GM19043 (cell line): ENCODE measurements at regions not wholly inside any gene's neighbourhood (a gene's known extent, or its start where the extent isn't known, plus 50 kb on each side); places are given as distances from the start of the nearest gene placed in this dataset.

ENCODE experiments used
- ATAC-seq: cut with Tn5 transposase; IDR thresholded peaks from one replicate; pipeline ENCODE4 v1.9.1; 2021; ENCODE audit warnings: low read depth; ENCODE audit not compliant: unreplicated experiment

DNA sequence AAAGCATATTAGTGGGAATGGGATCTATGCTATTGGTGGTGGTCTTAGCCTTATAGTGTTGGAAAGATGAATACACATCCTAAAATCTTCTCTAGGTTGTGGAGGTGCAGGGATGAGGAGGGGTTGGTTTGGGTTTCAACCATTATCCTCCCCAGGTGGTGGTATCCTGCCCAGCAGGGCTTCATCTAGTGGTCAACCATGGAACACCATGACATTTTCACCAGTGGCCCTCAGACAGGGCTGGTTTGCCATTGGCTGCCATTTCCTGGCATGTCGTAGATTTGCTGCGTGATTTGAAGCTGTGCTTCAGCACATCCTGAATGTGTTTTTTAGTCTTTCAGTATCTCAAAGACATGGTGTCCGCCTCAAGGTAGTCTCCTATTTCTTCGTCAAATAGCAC lies 391.2 kb upstream of the HNRNPA3 start:
- no peak for ATAC-seq

DNA sequence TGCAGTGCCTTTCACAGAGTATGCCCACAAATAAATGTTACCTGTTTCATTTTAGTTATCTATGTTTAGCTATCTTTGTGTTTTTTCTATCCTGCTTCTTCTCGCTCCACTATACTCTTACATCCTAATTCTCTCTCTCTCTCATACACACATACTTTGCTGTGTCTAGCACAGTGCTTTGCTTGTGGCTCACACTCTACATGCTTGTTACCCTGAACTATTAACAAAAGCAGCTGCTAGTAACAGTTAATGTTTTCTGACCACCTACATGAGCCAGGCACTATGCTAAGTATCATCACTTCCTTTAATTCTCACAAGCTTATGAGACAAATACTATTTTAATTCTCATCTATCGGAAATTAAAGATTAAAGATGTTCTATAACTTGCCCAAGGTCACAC lies 390.5 kb upstream of the HNRNPA3 start:
- ATAC-seq, result no peak

DNA sequence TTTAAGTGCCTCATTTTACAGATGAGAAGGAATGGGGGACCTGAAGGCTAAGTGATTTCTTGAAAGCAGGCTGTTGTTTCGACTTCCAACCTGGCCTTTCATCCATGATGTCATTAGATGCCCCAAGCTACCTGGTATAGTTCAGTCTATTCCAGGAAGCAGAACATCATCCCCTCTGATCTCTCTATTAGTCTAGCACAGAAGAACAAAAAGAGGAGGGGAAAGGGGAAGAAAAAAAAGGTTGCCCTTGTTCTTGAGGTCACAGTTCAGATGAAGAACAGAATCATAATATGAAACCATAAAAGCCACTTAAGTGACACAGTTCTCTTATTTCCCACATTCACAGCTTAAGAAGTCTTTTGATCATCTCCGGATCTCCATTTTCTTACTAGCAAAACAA lies 386.2 kb upstream of the HNRNPA3 start:
- no peak for ATAC-seq

DNA sequence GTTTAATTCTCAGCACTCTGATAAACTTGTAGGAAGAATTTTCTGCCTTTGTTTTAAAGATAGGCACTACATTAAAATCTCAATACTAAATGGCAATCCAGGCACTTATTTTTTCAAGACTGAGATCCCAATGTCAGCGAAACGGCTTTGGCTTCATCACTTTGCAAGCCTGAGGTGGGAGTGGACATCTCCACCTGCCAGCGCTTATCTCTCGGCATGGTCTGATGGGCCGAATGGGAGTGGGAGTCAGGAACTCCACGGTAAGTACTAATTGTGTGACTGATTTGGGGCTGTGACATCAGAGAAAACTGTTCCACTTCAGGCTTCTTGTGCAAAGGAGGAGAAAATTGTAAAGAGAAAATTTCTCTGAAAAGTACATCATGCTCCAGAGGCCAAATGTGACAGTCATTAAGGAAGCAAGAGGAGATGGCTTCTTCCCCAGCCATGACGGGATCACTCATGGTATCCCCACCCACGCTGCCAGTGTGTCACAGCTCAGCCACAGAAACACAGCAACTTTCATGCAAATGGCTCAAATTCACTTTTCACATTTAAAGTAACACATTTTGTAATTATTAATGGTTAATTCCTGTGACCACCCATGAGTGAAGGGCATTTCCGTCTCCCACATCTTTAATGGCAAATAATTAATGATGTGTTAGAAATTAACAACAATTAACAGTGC lies 385.5 kb upstream of the HNRNPA3 start:
- no peak for ATAC-seq

DNA sequence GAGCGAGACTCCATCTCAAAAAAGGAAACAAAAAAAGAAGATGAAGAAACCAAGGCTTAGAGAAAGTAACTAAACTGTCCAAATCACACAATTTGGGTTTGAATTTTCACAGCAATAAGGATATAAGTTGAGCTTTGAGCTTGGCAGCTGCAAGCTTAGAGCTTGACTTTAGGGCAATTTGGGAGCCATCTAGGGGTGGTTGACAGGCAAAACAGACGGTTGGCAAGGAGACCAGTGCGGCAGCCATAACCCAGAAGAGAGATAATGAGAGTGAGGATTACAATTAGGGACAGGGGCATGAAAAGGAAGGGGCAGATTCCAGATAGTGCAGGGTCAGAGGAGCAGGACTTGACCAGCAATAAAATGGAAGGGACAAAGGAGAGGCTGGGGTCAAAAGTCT lies 382.2 kb upstream of the HNRNPA3 start:
- no peak for ATAC-seq

DNA sequence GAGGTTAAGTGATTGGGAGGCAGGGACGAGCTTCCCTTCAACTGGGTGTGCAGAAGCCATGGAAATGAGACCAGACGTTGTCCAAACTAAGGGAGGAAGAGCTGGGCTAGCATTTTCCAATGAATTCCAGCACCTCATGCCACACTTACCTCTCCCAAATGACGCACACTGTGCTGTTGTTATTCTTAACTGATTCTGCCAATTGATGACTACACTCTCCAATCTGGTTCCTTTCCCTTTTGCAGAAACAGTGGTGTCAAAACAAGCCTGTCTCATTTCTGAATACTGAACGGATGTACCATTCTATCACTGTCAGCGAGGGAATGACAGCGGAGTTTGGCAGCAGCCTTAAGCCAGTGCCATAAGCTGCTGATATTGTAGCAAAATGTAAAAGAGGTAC lies 380.5 kb upstream of the HNRNPA3 start:
- no peak for ATAC-seq

DNA sequence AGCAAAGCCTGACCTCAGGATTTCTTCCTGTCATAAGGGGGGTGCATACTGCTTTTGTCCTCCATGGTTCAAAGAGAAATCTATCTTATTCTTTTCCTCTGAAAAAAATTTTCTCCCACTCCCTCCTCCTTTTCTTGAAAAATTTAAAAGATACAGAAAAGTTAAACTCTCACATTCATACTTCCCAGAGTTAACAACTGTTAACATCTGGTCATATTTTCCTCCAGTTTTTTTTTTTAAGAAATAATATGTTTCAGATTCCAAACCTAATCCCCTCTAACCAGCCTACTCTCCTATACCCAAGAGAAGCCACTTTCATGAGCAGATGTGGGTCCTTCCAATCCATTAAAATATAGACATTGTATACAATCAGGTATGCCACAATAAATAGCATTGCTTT lies 378.9 kb upstream of the HNRNPA3 start:
- no peak for ATAC-seq

DNA sequence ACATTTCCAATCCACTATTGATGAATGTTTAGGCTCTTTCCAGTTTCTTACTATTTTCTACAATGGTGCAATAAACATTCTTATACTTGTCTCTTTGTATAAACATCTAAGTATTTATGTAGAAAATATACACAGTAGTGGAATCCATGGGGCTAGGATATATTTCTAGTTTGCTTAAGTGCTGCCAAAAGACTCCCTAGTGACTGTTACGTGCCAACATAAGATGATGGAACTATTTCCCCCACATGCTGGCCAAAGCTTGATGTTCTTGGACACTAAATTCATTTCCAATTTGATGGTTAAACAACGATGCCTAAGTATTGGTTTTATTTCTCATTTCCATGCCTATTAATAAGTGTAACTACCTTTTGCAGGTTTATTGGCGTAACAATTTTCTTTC lies 378.4 kb upstream of the HNRNPA3 start:
- ATAC-seq, result no peak

DNA sequence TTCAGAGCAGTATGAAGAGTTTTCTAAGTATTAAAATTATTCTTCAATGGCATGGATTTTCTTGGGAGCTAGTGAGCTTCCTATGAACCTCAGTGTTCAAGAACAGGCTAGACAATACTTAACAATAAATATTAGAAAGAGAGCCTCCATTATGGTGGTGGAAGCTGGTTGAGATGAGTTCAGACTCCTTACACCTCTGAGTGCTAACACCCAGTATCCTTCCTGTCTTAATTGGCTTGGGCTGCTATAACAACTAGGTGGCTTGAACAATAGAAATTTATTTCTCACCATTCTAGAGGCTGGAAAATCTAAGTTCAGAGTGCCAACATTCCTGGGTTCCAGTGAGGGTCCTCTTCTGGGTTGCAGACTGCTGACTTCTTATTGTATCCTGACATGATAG lies 369.4 kb upstream of the HNRNPA3 start:
- ATAC-seq, result no peak

DNA sequence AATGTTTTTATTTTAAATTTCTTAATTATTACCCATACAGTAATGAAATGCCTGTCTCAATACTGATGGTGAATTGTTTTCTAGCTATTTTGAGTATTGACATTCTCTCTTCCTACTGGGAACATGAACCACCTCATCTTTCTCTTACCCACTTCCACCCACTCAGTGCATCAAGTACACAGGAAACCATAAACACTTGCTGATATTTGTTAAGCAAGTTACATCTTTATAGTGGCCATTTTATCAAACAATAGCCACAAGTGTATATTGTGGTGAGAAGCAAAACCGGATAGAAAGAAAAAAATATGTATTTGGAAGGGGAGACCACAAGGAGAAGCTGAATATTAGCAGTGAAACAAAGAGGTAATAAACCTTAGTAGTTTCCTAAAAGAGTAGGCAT lies 368.1 kb upstream of the HNRNPA3 start:
- no peak for ATAC-seq

DNA sequence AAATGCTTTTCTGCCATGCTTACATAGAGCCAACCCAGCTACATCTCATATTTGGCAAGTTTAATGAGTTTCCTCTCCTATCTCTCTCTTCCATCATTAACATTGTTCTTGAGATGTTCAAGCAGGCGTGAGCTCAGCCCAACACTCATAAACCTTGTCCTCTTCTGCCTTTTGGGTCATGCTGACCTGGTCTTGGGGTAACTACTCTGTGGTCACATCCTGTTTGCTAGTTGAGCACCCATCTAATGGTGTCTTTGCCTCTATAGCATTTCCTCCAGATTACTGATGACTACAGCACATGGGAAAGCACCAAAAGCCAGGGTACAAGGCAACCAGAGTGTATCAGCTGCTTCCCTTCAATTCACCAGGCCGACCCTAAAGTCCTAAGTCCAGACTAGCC lies 366.9 kb upstream of the HNRNPA3 start:
- no peak for ATAC-seq

DNA sequence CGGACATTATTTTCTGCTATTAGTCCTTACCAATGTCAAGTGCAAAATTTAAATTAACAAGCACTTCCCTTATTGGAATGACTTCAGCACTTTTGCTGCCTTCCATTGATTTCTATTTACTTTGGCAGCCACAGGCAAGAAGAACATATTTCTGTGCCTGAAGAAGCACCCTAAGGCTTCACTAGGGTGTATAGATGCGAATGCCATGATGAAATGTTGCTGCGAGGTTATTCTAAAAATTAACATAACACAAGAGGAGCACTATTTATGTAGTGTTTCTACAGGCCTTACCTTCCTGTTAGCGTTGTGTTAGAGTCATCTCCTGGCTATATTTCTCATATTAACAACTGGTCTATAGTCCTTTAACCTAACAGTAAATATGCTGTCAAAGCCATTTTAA lies 365.0 kb upstream of the HNRNPA3 start:
- ATAC-seq, result no peak

DNA sequence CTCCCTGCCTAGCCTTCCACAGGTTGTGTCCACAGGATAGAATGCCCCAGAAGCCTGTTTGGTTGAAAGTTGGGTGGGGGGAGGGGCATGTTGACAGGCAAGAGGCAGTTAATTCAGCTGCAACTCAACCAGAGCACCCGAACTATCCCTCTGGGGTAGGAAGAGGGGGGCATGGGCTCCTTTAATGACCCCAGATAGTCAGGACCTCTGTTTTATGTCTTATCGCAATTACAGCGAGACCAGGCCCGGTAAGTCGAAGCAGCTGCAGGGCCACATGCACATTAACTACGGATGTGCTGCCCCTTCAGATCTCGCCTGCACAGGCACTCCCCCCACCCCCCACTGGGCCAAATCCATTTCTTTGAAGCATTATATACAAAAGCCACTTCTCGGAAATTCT lies 363.8 kb upstream of the HNRNPA3 start:
- no peak for ATAC-seq

DNA sequence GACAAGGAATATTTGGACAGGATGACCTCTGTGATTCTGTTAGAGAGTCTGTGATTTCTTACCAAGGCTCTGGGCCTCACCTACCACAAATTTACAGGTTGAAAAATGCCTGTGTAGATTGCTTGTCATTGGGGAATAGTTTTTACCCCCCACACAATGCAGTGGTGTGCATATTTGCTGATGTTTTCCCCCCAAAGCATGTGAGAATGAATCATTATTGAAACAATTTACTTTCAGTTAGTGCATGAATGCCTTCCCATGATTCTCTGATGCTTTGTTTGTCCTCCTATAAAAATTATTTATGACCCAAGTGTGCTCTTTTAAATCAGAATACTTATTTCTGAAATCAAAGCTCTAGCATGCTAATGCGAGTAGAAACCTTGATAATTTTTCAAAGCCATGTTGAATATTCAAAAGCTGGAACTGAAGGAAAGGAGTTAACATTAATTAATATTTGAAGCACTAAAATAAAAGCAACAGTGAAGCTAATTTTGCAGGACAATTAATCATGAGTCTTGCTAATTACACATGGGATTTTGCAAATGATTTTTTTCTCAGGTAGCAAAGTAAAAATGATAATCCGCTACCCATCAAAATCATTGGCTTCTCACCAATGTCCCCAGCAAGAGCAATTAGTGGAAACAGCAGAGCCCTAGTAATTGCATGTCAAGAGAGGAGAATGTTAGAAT lies 361.2 kb upstream of the HNRNPA3 start:
- ATAC-seq, result no peak

DNA sequence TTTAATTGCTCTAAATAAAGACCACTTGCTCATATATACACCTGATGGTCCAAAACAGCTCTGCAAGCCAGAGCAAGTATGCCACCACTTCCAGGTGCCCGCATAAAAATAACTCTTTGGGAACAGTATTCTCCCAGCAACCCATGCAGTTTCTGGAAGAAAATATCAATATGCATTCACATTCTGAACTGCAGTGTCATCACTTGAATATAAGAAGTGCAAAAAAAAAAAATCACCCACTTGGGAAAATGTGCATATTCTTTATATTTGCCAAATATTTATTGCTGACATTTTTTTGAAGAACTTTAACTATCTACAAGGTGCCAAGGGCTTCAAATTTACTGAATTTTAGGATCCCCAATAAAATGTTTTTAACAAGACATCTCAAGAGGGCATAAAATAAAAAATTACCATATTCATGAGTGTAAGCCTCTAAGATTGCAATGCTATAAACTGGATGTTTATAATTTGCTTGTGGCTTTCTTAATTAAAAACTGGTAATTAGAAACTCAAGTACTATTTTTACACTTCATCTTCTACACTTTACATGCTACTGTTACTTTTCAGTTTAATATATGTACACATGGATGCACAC lies 360.6 kb upstream of the HNRNPA3 start:
- no peak for ATAC-seq

DNA sequence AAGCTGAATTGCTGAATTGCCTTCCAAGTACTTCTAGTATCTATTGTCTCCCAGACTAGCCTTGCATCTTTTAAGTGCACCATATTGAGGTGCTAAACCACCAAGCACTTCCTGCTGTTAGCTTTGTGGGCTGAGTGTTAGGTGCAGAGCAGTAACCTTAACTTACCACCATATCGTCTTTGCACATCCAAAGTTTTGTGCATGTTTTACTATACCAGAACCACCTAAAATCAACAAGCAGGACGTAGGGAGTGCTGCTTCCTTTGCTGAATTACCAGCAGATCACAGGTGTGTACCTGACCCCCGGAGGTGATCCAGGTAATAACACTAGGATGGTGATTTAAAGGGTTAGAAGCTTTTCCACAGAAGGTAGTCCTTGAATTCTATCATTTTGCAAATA lies 359.9 kb upstream of the HNRNPA3 start:
- peak; percentile 72 for ATAC-seq

DNA sequence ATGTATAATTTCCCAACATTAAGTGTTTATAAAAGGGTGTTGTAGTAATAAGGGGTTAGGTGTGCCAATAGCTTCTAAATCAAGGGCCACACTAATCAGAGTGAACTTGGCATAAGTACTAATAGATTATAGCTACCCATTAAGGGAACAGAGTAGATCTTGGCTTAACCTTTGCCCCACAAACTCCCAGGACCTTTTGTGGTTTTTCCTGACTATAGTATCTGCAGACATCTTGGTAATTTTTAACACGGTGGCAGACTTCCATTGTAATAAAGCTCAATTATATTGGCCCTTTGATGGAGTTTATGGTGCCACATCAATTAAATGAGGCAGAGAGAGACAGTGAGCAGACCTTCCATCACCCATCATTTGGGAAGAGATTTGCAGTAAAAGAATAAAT lies 358.5 kb upstream of the HNRNPA3 start:
- no peak for ATAC-seq

DNA sequence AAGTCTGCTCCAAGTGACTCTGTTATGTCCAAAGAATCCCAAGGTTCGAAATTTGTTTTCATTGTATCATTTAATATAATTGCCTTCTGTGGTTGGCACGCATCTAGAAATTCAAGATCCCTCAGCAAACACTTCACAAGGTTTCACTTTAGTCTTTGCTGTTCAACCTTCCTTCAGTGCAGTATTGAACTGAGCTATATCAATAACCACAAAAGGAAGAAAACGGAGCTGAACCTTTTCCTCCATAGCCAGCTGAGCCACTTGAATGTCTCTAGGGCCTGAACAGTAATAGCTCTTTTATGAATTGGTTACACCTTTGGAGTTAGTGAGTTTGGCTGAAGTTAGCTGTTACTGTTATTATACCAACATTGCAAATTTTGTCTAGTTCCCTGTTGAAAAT lies 357.7 kb upstream of the HNRNPA3 start:
- ATAC-seq, result no peak

DNA sequence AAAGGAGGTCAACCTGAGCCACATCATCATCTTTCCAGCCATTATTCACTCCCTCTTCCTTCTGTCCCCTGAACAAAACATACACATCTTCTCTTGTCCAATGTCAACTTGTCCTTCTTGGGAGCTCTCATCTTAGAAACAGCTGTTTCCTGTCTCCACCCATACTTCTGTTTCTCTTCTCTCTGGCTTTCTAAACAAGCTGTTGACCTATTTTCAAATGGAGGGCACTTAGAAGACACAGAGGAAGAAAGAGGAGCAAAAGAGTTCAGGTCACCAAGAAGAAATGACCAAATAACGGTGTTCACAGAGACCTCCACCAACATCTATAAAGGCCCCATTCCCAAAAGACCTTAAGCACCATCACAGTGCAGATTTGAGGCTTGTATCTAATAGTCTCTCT lies 355.9 kb upstream of the HNRNPA3 start:
- no peak for ATAC-seq

DNA sequence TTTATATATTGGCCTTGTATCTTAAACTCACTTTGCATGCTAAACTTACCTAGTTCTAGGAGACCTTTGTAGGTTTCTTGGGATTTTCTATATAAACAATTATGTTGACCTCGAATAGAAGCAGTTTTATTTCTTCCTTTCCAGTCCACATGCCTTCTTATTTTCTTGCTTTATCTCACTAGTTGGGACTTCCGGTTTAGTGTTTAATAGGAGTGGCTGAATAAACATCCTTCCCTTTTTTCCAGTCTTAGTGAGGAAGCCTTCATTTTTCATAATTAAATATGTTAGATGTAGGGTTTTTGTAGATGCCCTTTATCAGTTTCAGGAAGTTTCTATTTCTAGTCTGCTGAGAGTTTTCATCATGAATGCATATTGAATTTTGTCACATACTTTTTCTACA lies 347.3 kb upstream of the HNRNPA3 start:
- ATAC-seq, result no peak

DNA sequence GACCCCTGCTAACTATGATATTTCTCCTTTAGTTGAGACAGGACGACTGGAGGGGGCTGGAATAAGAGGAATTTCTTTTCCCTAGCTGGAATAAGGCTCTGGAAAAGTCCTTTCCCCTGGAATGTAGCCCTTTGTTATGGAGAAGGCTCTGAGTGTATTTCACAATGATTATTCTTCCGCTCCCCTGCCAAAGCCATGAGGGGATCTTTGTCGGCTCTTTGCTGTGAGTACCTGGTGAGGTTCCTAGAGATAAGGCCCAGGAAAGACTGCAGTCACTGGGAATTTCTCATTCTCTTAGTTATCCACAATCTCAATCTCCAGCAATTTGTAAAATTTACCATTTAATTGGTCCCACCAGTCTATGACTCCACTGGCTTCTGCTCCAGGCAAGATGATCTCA lies 340.2 kb upstream of the HNRNPA3 start:
- ATAC-seq, result no peak

DNA sequence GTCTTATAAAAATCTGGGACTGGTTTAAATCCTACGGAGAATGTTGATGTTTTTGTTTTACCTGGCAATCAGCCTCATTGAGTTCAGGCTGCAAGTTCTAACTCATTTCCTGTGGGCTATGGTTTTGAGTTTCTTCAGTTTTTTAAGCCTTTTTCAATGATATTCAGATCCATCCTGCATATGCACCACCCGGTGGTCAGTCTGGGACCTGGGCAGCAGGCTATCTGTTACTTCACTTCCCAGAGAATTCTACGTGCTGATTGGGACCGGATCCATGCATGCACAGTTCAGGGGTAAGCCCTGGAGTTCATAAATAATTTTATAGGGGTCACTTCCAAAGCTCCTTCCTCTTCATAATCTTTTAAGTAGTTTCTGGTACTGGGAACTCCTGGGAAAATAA lies 339.2 kb upstream of the HNRNPA3 start:
- ATAC-seq, result no peak
